Stimulated activated naive CD4-positive, alpha-beta T cell treated with Interleukin-2 at 50 U/mL for 16 hours (primary cell): ENCODE measurements at regions not wholly inside any gene's neighbourhood (a gene's known extent, or its start where the extent isn't known, plus 50 kb on each side); places are given as distances from the start of the nearest gene placed in this dataset.
"Not testable (repeated sequence)": the region's sequence is repeated elsewhere in the genome, so short reads cannot be mapped to it uniquely, and the experiment has no call there.

Source experiments
- DNase-seq: peaks from one replicate; lab custom pipeline; 2025; lab: John Stamatoyannopoulos, UW

DNA sequence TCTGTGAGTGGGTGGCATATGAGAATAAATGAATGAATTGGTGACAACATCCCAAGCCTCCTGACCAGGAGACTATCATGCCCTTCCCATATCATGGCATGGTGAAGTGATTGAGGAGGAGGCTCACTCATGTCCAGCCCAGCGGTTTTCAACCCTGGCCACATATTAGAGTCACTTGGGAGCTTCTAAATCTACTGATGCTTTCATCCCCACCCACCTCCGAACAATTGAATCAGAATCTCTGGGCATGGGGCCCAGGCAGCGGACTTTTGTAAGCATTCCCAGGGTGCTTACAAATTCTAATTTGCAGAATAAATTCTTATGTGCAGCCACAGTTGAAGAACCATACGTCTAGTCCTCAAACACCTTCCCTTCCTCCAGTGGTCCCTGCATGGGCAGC lies 81.7 kb upstream of the SEC11C start:
- no peak for DNase-seq

DNA sequence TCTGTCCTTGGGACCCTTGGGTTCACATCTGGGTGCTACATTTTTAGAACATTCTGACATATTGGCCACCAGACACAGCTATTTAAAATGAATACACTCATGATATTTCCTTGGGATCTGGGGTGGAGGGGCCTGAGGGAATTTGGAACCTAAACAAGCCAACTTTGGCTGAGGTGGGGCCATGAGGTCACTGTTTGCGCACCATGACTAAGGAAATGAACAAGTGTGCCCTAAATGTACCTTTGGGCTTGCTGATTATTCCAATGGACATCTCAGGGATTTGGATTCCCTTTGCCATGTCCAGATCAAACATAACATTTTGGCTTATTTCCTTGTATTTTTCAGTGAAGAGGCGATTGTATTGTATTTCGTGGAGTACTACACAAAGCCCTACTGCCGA lies 80.5 kb upstream of the SEC11C start:
- no peak for DNase-seq

DNA sequence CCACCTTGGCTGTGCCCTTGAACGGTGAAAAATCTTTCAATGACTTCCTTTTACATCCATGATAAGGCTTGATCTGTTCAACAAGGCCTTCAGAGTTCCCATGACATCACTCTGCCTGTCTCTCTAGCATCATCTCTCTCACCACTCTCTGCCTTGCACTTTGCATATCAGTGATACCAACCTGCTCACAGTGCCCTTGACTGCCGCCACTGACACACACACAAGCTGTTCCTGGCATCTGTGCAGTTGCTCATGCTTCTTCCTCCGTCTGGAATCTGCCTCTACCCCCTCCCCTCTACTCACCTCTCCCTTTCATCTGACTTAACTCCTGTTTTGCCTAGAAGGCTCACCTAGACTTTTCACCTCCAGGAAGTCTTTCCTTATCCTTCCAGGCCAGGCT lies 79.1 kb upstream of the SEC11C start:
- no peak for DNase-seq

DNA sequence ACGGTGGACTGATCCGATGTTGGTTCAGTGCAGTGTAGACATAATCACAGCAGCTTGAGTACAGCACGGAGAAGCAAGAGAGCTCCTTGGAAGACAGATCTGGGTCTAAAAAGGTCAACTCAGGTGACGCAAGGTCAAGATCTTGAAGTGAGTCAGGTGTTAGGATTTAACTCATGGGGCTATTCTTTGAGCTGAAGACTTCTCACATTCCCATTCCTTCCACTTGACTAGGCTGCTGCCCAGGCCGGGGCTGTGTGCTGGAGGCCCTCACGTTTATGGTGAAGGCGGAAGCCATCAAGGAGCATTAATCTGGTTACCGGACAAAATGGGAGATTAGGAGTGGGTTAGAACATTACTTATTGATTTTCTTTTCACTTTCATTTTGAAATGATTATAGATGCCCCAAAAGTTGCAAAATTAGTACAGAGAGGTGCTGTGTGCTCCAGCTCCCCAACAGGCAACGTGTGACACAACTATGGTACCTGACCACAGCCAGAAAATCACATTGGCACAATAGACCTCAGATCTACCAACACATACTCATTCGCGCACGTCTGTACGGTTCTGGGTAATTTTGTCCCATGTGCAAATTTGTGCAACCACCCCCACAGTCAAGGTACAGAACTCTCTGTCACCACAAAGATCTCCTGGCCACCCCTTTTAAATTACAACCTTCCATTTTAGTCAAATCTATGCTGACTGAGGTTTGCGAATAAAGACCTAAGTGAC lies 77.6 kb upstream of the SEC11C start:
- DNase-seq = no peak

DNA sequence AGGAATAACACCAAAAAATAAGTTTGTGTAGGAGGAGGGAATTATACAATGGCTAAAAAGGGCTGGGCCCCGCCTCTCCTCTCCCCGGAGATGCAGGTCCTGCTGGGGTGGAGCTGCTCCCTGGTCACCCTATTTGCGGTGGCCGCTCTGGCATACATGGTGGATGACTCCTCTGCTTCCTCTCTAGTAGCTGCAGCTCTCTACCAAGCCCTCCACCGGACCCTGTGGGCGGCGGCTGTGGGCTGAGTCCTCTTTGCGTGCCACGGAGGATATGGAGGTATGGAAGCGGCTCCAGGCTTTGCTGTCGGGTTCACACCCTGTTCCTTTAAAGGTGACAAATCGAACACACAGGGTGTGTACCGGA lies 77.1 kb upstream of the SEC11C start:
- no peak for DNase-seq

DNA sequence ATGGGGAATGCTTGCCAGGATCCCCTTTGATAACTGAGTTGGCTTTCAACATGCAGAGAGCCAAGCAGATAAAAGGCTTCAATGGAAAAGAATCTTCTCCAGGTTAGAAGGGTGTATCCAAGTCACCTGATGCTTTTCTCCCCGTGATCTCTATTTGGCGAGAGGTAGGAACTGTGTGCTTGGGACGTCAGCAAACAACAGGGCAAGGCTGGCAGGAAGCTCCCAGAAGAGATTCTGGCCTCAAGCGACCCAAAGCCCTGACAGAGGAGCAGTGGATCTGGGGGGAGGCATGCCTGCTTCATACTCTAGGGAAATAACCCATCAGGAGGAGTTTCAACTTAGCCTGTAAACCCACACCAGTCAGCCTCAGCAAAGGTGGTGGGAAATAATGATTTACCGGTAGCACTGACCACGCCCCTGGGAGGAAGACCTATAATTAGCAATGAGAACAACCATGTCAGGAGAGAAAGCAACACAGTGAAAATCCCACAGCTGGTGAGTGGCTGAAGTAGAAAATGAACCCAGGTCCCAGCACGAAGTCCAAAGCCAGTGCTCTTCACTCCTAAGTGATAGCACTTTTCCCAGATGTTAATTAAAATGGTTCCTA lies 76.3 kb upstream of the SEC11C start:
- no peak for DNase-seq

DNA sequence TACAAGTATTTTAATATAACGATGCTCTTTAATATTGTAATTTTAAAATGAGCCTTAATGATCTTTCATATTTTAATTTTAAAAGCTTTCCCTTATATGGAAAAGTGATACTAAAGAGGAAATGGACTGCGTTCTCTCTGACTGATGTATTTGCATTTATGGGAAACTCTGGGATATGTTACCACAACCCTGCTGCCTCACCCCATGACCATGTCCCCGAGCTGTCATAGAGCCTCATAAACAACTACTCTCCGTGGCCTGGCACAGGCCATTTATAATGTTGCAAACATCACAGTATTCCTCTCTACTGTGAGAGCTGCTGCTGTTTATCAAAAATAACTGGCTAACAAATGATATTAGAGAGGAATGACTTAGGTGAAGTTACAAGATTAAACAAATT lies 75.8 kb upstream of the SEC11C start:
- DNase-seq = no peak

DNA sequence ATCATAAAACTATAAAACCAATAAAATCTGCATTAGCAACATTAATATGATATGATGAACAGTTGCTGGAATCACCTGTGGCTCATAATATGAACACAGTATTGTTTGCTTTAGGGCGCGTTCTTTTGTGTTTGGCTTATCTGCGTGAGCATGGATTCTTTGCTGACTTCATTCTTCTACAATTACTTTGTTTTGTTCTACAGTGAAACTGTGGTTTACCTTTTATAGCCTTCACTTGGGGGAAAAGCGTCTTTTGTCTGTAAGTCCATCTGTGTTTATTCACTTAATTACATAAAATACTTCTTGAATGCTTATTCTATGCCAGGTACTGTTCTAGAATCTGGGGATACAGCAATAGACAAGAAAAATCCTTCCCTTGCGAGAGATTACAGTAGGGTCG lies 74.0 kb upstream of the SEC11C start:
- DNase-seq = no peak

DNA sequence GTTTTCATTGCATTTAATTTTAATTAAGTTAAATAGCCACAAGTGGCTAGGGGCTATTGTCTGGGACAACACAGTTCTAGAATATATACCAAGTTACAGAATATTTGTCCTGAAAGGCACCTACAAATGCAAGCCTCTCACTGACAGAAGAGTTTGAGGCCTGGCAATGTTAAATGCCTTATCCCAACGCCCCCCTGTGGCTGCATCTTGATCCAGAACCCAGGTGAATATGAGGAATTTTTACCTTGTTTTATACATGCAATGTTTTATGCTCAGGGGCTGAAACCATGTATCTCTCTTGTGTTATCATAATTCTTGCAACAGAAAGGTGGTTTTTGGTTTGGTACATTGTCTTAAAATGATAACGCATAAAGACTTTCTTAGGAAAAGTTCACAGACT lies 71.8 kb upstream of the SEC11C start:
- DNase-seq = no peak

DNA sequence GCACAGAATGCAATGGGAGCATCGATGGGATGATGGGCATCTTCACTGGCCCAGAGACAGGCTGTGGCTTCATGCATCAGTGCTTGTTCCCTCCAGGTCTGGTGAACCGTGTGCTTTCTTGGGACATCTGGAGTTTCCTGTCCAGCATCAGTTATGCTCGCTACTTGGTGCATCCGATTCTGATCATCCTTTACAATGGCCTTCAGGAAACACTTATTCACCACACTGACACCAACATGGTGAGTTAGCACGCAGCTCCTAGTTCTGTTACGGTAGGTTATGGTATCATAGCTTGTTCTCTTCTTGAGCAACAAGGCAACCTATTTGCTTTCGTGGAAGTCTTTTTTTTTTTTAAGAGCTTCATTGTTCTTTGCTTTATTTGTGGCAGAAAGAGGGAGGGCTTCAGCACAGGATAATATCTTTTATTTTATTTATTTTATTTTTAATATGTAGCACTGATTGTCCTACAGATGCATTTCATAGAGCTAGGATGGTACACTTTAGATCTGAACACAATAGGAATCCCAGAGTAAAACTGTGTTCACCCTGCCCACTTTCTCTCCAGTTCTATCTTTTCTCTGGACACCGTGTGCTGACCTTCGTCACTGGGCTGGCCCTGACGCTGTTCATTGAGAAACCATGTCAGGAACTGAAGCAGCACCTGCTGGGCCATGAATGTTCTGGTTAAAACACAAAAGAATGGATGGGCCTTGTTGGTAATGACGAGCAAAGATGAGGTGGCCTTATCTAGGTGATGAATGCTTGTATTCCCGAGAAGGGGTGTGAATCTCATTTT lies 71.2 kb upstream of the SEC11C start:
- no peak for DNase-seq

DNA sequence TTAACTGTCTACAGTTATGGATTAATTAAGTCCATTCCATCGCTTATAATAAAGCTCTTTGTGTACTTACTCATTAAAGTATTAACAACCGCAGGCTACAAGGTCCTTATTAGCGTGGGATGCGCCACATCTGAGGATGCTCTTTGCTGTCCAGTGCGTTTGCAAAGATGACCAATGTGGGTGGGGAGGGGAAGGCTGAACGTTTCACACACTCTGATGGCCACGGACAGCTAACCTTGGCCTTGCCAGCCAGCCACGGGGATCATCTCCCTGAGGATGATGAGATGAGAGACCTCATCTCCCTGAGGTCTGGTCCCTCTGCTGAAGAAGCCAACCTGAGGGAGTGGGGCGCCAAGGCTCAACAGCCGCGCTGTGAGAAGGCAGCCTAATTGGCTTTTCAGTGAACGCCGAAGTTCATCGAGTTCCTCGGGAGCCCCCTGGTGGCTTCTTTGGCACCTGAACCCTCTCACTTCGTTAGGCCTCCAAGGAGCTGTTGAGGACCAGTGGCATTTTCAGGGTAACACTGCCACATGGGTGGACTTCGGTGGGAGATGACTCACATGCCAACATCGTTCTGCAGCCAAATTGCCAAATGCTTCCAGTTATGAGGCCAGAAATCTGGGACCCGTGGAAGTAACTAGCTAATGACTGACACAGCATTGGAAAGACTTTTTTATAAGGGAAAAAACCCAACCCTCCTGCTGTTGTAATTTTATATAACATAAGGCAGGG lies 69.3 kb upstream of the SEC11C start:
- DNase-seq = peak; percentile 65

DNA sequence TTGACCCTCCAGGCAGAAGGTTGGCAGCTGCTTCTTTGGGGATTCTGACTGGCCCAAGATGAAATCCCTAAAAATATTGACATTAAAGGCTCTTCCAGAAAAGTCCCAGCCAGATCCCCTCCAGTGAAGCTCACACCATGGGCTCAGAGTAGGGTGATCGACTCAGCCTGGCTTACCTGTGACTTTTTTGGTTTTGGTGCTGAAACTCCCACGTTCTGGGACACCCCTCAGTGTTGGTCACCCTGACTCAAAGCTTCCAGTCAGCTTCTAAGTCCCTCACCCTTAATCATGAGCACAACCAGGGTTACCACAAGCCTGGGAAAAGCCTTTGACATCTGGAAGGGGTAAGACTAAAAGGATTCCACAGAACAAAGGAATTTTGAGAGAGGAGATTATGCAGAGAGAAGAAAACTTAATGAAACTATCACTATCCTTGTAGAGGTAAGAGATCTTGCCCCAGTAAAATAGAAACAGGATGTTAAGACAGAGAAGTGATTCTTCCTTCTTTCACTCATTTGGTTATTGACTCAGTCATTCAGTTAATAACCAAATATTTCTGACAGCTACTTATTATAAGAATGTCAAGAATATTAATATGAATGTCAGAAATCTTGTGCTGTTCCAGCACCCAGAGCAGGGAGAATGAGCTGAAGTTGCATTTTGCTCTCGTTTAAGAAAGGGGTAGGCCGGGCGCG lies 66.8 kb upstream of the SEC11C start:
- no peak for DNase-seq

DNA sequence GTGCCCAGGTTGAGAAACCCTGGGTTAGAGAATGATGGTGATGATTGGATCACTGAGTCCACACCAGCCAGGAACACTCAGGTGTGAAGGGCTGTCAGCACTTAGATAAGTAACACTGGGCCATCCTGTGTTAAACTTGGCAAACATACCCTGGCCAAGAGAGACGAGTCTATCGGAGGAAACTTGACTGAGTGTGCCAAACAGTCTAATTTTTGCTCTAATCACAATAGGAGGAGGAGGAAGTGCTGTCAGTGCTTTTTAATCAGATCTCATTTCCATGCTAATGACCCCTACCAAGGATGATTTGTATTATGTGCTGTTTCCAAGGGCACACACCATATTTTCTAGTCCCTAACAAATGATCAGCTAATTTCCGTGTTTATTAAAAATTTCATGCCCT lies 63.8 kb upstream of the SEC11C start:
- DNase-seq = no peak

DNA sequence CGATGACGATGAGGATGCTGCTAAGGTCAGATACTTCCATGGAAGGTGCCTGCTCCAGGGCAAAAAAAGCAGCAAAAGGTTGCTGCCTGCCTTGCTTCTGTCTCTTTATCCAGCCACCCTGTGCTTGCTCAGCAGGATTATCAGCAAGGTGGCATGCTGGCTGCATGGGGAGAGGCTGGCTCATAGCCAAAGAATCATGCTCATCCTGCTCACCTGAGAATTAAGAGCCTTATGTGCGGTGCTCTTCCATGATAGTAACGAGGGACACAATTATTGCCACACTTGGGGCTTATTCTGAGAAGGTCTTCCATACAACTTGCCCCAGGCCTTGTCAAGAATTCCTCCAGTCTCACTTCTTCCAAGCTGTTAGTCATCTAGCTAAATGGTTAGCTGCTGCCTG lies 60.4 kb upstream of the SEC11C start:
- DNase-seq = no peak

DNA sequence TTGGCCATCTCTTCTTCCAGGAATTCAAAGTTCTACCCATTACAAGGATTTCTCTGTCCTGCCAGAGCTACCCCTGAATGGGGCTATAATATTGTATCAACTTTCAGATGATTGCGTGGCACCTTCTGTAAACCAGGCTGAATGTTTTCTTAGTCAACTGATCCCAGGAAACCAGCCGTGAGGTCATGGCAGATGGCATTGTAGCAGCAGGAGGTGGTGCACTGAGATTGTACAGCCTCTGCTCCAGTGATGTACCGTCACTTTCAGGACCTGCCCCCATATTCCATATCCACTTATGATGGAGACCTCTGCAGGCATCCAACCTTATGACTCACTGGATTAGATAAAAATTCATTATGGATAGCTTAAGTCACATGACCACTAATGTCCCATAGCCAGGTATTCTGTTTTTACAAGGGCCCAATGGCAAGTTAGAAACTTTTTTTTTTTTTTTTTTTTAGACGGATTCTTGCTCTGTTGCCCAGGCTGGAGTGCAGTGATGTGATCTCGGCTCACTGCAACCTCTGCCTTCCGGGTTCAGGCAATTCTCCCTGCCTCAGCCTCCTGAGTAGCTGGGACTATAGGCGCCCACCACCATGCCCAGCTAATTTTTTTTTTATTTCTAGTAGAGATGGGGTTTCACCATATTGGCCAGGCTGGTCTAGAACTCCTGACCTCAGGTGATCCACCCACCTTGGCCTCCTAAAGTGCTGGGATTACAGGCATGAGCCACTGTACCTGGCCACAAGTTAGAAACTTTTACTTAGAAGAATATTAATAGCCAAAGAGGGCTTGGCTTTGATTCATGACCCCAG lies 59.8 kb upstream of the SEC11C start:
- not testable (repeated sequence) for DNase-seq

DNA sequence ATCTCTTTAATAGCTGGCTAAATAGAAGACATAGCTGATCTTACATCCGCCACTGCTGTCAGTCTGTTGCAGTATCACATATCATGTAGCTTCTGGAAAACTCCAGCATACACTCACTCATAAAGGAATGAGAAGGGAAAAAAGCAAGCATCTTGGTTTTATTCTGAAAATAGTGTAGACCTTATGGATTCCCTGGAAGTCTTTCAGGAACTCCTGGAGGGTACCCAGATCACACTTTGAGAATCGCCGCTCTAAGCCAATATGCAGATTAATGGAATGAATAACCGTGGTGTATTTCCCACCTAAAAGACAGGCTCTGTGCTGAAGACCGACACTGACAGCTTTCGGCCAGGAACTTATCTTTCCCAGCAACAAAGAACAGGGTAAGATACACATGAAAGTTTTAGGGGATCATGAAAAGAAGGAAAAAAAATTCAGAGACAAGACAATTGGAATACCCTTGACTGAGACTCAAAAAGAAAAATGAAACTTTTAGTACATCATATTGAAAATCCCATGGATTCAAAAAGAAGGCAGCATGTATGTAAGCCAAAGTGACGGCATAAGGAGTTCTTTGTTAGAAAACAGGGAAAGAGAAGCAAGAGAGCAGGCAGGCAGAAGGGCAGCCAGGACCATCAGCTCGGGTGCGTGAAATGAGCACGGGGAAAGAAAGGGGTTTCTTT lies 56.4 kb upstream of the SEC11C start:
- DNase-seq = no peak

DNA sequence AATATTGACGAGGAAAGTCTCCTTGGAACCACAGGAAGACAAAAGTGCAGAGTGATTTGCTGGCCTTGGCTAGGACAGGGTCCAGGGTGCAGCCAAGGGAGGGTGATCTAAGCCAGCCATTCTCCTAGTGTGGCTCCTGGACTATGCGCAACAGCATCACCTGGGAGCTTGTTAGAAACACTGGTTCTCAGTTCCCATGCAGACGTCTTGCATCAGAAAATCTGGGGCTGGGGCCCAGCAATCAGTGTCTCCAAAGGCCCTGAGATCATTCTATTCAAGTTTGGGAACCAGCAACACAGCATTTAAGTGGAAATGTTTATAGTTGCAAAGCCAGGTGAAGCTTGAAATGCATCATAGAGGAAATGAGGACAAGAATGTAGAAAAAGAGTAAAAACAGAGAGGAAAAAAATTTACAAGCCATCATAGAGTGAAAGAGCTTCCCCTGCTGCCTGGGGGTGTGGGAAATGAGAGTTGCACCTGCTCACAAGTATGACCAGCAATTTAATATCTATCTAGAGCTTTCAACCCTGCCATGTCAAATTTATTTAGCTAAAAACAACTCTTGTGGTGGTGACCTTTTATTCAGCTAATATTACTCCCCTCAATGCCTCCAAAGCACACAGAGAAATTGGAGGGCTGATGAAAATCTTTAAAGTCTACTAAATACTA lies 54.4 kb upstream of the SEC11C start:
- no peak for DNase-seq

DNA sequence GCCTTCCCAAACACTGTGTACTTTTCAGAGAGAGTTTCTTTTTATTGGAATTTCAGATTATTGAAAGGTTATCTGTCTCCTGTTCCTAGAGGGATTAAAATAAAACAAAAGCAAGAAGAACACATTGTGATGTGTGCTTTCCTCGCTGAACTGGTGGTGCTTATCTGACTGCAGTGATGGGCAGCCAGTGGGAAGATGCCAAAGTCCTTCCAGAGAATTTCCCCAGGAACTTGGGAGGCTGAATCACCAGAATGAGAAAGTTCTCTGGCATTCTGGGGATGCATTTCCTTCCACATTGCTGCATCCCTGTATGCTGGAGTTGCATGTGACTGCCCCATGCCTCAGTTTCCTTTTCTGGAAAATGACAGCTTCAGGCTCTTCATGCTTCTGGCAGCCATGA lies 53.9 kb upstream of the SEC11C start:
- no peak for DNase-seq

DNA sequence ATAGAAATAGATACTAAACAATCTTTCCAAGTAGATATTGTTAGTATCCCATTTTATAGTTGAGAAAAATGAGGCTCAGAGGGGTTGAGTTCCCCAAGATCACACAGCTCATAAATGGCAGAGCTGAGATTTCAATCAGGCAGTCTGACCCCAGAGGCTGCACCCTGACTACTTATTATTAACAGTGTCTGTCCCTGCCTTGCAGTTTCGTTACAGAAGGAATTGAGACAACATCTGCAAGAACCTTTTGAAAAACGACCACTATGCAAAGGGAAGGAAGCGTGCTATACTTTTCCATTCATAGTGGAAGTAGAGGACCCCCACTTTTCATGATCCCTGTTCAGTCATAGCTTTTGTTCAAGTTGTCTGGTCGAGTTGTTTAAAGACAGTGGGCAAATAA lies 53.2 kb upstream of the SEC11C start:
- no peak for DNase-seq

DNA sequence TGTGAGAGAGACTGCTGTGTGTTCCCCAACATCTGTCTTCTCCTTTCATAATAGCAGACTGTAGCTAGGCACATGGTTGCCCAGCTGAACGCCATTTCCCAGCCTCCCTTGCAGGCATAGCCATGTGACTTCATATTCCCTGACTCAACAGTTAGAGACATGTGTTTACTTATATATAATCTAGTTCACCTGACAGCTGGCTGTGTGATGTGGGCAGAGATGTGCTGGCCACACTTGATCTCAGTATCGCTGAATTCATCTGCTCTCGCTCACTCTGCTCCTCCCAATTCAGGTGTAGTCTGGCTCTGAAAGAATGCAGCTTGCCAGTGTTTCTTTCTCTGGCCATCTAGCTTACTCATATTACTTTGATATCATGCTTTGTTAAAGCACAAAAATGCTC lies 52.3 kb upstream of the SEC11C start:
- no peak for DNase-seq
